ENCODE measurements at regions not wholly inside any gene's neighbourhood (a gene's known extent, or its start where the extent isn't known, plus 50 kb on each side); places are given as distances from the start of the nearest gene placed in this dataset.
"Not testable (repeated sequence)": the region's sequence is repeated elsewhere in the genome, so short reads cannot be mapped to it uniquely, and the experiment has no call there.

GRCh38 chr11:42837994-42838393 is 473.8 kb upstream of the API5 start:
- no peaks in the 10 kb centered on the region for H3K4me1 ChIP-seq (ENCODE audit: control insufficient read depth in 2 of 2, insufficient read depth in 2 of 2, low read length in 2 of 2)
- no peaks in the 10 kb centered on the region for H3K9me3 ChIP-seq (ENCODE audit: control insufficient read depth in 2 of 2, low read length in 2 of 2)
- H3K36me3 ChIP-seq (ENCODE audit: control insufficient read depth in 2 of 2, insufficient read depth in 2 of 2, low read length in 2 of 2): no peaks in the 10 kb centered on the region
- no peak overlapping the region for H3K9ac ChIP-seq (ENCODE audit: low read depth in 1 of 2, low read length in 2 of 2)
- H3K4me3 ChIP-seq (ENCODE audit: low read length in 2 of 2): no peak overlapping the region
- no peaks in the 10 kb centered on the region for H3K27me3 ChIP-seq (ENCODE audit: control insufficient read depth in 2 of 2, insufficient read depth in 2 of 2, low read length in 2 of 2)
- no peak overlapping the region for H3K27ac ChIP-seq (ENCODE audit: low read depth in 2 of 2, low read length in 2 of 2)

- Histone ChIP-seq H3K4me1 (ENCODE audit: control insufficient read depth in 2 of 2, insufficient read depth in 2 of 2, low read length in 2 of 2) (no peaks in the 10 kb centered on the region), H3K27ac (ENCODE audit: low read depth in 2 of 2, low read length in 2 of 2) (no peak overlapping the region), H3K9ac (ENCODE audit: low read depth in 1 of 2, low read length in 2 of 2) (no peak overlapping the region), H3K36me3 (ENCODE audit: control insufficient read depth in 2 of 2, insufficient read depth in 2 of 2, low read length in 2 of 2) (no peaks in the 10 kb centered on the region), H3K27me3 (ENCODE audit: control insufficient read depth in 2 of 2, insufficient read depth in 2 of 2, low read length in 2 of 2) (no peaks in the 10 kb centered on the region), H3K9me3 (ENCODE audit: control insufficient read depth in 2 of 2, low read length in 2 of 2) (no peaks in the 10 kb centered on the region), H3K4me3 (ENCODE audit: low read length in 2 of 2) (no peak overlapping the region)
Observed at GRCh38 chr11:42840176-42840829, 471.5 kb upstream of the API5 start.

- no peaks in the 10 kb centered on the region for H3K36me3 ChIP-seq (ENCODE audit: control insufficient read depth in 2 of 2, insufficient read depth in 2 of 2, low read length in 2 of 2)
- H3K27me3 ChIP-seq (ENCODE audit: control insufficient read depth in 2 of 2, insufficient read depth in 2 of 2, low read length in 2 of 2): no peaks in the 10 kb centered on the region
- no peaks in the 10 kb centered on the region for H3K4me1 ChIP-seq (ENCODE audit: control insufficient read depth in 2 of 2, insufficient read depth in 2 of 2, low read length in 2 of 2)
- no peak overlapping the region for H3K4me3 ChIP-seq (ENCODE audit: low read length in 2 of 2)
- no peaks in the 10 kb centered on the region for H3K9me3 ChIP-seq (ENCODE audit: control insufficient read depth in 2 of 2, low read length in 2 of 2)
- no peak overlapping the region for H3K27ac ChIP-seq (ENCODE audit: low read depth in 2 of 2, low read length in 2 of 2)
- H3K9ac ChIP-seq (ENCODE audit: low read depth in 1 of 2, low read length in 2 of 2): no peak overlapping the region
Observed at GRCh38 chr11:42840860-42841259, 470.9 kb upstream of the API5 start.

GRCh38 chr11:42841556-42841955 is 470.2 kb upstream of the API5 start:
- H3K4me1 ChIP-seq (ENCODE audit: control insufficient read depth in 2 of 2, insufficient read depth in 2 of 2, low read length in 2 of 2): no peaks in the 10 kb centered on the region
- H3K9ac ChIP-seq (ENCODE audit: low read depth in 1 of 2, low read length in 2 of 2): no peak overlapping the region
- no peaks in the 10 kb centered on the region for H3K9me3 ChIP-seq (ENCODE audit: control insufficient read depth in 2 of 2, low read length in 2 of 2)
- H3K27ac ChIP-seq (ENCODE audit: low read depth in 2 of 2, low read length in 2 of 2): no peak overlapping the region
- H3K4me3 ChIP-seq (ENCODE audit: low read length in 2 of 2): no peak overlapping the region
- no peaks in the 10 kb centered on the region for H3K27me3 ChIP-seq (ENCODE audit: control insufficient read depth in 2 of 2, insufficient read depth in 2 of 2, low read length in 2 of 2)
- no peaks in the 10 kb centered on the region for H3K36me3 ChIP-seq (ENCODE audit: control insufficient read depth in 2 of 2, insufficient read depth in 2 of 2, low read length in 2 of 2)

GRCh38 chr11:42849362-42849761 is 462.4 kb upstream of the API5 start:
- no peak overlapping the region for H3K9ac ChIP-seq (ENCODE audit: low read depth in 1 of 2, low read length in 2 of 2)
- no peaks in the 10 kb centered on the region for H3K27me3 ChIP-seq (ENCODE audit: control insufficient read depth in 2 of 2, insufficient read depth in 2 of 2, low read length in 2 of 2)
- H3K36me3 ChIP-seq (ENCODE audit: control insufficient read depth in 2 of 2, insufficient read depth in 2 of 2, low read length in 2 of 2): no peaks in the 10 kb centered on the region
- no peaks in the 10 kb centered on the region for H3K9me3 ChIP-seq (ENCODE audit: control insufficient read depth in 2 of 2, low read length in 2 of 2)
- no peaks in the 10 kb centered on the region for H3K4me1 ChIP-seq (ENCODE audit: control insufficient read depth in 2 of 2, insufficient read depth in 2 of 2, low read length in 2 of 2)
- H3K27ac ChIP-seq (ENCODE audit: low read depth in 2 of 2, low read length in 2 of 2): no peak overlapping the region
- no peak overlapping the region for H3K4me3 ChIP-seq (ENCODE audit: low read length in 2 of 2)

GRCh38 chr11:42857344-42857743 is 454.5 kb upstream of the API5 start:
- Histone ChIP-seq H3K9me3 (ENCODE audit: control insufficient read depth in 2 of 2, low read length in 2 of 2) (no peaks in the 10 kb centered on the region), H3K36me3 (ENCODE audit: control insufficient read depth in 2 of 2, insufficient read depth in 2 of 2, low read length in 2 of 2) (no peaks in the 10 kb centered on the region), H3K4me1 (ENCODE audit: control insufficient read depth in 2 of 2, insufficient read depth in 2 of 2, low read length in 2 of 2) (no peaks in the 10 kb centered on the region)

GRCh38 chr11:42870480-42870879 is 441.3 kb upstream of the API5 start:
- Histone ChIP-seq H3K4me3 (ENCODE audit: low read length in 2 of 2) (no peak overlapping the region), H3K36me3 (ENCODE audit: control insufficient read depth in 2 of 2, insufficient read depth in 2 of 2, low read length in 2 of 2) (no peaks in the 10 kb centered on the region), H3K27me3 (ENCODE audit: control insufficient read depth in 2 of 2, insufficient read depth in 2 of 2, low read length in 2 of 2) (no peaks in the 10 kb centered on the region), H3K27ac (ENCODE audit: low read depth in 2 of 2, low read length in 2 of 2) (no peak overlapping the region), H3K9me3 (ENCODE audit: control insufficient read depth in 2 of 2, low read length in 2 of 2) (no peaks in the 10 kb centered on the region), H3K9ac (ENCODE audit: low read depth in 1 of 2, low read length in 2 of 2) (no peak overlapping the region), H3K4me1 (ENCODE audit: control insufficient read depth in 2 of 2, insufficient read depth in 2 of 2, low read length in 2 of 2) (no peaks in the 10 kb centered on the region)

More at GRCh38 chr11:42857344-42857743, 454.5 kb upstream of the API5 start:
- H3K9ac ChIP-seq (ENCODE audit: low read depth in 1 of 2, low read length in 2 of 2): no peak overlapping the region
- H3K4me3 ChIP-seq (ENCODE audit: low read length in 2 of 2): no peak overlapping the region
- H3K27me3 ChIP-seq (ENCODE audit: control insufficient read depth in 2 of 2, insufficient read depth in 2 of 2, low read length in 2 of 2): no peaks in the 10 kb centered on the region
- no peak overlapping the region for H3K27ac ChIP-seq (ENCODE audit: low read depth in 2 of 2, low read length in 2 of 2)

- H3K9ac ChIP-seq (ENCODE audit: low read depth in 1 of 2, low read length in 2 of 2); H3K36me3 ChIP-seq (ENCODE audit: control insufficient read depth in 2 of 2, insufficient read depth in 2 of 2, low read length in 2 of 2); H3K9me3 ChIP-seq (ENCODE audit: control insufficient read depth in 2 of 2, low read length in 2 of 2); H3K4me1 ChIP-seq (ENCODE audit: control insufficient read depth in 2 of 2, insufficient read depth in 2 of 2, low read length in 2 of 2); H3K27me3 ChIP-seq (ENCODE audit: control insufficient read depth in 2 of 2, insufficient read depth in 2 of 2, low read length in 2 of 2); H3K27ac ChIP-seq (ENCODE audit: low read depth in 2 of 2, low read length in 2 of 2); H3K4me3 ChIP-seq (ENCODE audit: low read length in 2 of 2): not testable (repeated sequence)
Observed at GRCh38 chr11:42873800-42874405, 437.9 kb upstream of the API5 start.

- H3K36me3 ChIP-seq (ENCODE audit: control insufficient read depth in 2 of 2, insufficient read depth in 2 of 2, low read length in 2 of 2); H3K9ac ChIP-seq (ENCODE audit: low read depth in 1 of 2, low read length in 2 of 2); H3K27ac ChIP-seq (ENCODE audit: low read depth in 2 of 2, low read length in 2 of 2); H3K4me1 ChIP-seq (ENCODE audit: control insufficient read depth in 2 of 2, insufficient read depth in 2 of 2, low read length in 2 of 2); H3K4me3 ChIP-seq (ENCODE audit: low read length in 2 of 2); H3K9me3 ChIP-seq (ENCODE audit: control insufficient read depth in 2 of 2, low read length in 2 of 2); H3K27me3 ChIP-seq (ENCODE audit: control insufficient read depth in 2 of 2, insufficient read depth in 2 of 2, low read length in 2 of 2): not testable (repeated sequence)
Observed at GRCh38 chr11:42881335-42881734, 430.5 kb upstream of the API5 start.

- H3K9me3 ChIP-seq (ENCODE audit: control insufficient read depth in 2 of 2, low read length in 2 of 2): no peaks in the 10 kb centered on the region
- no peak overlapping the region for H3K27ac ChIP-seq (ENCODE audit: low read depth in 2 of 2, low read length in 2 of 2)
- no peaks in the 10 kb centered on the region for H3K36me3 ChIP-seq (ENCODE audit: control insufficient read depth in 2 of 2, insufficient read depth in 2 of 2, low read length in 2 of 2)
- no peaks in the 10 kb centered on the region for H3K4me1 ChIP-seq (ENCODE audit: control insufficient read depth in 2 of 2, insufficient read depth in 2 of 2, low read length in 2 of 2)
- H3K27me3 ChIP-seq (ENCODE audit: control insufficient read depth in 2 of 2, insufficient read depth in 2 of 2, low read length in 2 of 2): no peaks in the 10 kb centered on the region
- no peak overlapping the region for H3K4me3 ChIP-seq (ENCODE audit: low read length in 2 of 2)
- H3K9ac ChIP-seq (ENCODE audit: low read depth in 1 of 2, low read length in 2 of 2): no peak overlapping the region
Observed at GRCh38 chr11:42890773-42891172, 421.0 kb upstream of the API5 start.

Data from mucosa of rectum (tissue), 2 donors.